ENCODE measurements at regions not wholly inside any gene's neighbourhood (a gene's known extent, or its start where the extent isn't known, plus 50 kb on each side); places are given as distances from the start of the nearest gene placed in this dataset.

- DNase-seq = no peak
These were observed 115.3 kb upstream of the C1QTNF9B start for GRCh38 chr13:24012648-24013047.

GRCh38 chr13:24013189-24013588, 115.9 kb upstream of the C1QTNF9B start:
- no peak for DNase-seq

DNA sequence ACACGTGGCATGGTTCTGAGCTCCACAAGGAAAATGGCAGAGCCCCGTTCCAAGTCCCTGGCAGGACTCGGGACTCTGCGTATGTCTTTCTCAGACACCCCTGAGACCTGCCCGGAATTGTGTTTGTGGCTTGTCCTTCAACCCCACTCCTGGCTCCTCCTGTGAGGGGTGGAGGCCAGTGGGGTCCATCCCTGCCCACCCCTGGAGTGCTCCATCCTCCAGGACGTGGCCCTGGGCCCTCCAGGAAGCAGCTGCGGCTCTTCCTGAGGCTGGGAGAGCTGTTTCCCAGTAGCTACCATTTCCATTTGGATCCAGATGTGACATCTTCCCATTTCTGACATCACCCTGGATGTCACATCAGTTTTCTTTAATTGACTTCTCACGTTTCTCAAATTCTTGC, 118.7 kb upstream of the C1QTNF9B start:
- DNase-seq = no peak

DNA sequence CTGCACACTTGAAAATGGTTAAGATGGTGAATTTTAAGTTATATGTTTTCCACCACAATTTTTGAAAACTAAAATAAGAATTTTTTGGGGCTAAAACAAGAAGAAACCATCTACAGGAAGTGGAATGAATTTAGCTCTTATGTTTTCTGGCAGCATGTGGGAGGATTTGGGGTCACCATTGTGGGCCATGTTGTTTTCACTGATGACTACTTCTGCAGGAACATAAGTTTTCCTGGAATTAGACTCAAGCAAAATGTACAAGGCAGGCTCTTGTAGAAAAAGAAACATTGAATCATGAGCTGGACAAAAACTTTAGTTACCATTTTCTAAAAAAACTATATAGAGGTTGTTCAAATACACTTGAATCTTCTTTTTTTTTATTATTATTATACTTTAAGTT, 125.3 kb upstream of the C1QTNF9B start:
- no peak for DNase-seq

DNA sequence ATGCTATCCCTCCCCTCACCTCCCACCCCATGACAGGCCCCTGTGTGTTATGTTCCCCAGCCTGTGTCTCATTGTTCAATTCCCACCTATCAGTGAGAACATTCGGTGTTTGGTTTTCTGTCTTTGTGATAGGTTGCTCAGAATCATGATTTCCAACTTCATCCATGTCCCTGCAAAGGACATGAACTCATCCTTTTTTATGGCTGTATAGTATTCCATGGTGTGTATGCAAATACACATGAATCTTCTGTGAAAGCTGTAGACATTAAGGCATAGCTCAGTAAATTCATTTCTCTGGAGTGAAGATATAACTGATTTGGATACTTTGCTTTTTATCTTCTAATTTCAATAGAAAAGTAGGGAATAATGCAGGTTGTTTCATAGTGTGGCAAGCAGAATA, 125.8 kb upstream of the C1QTNF9B start:
- DNase-seq = no peak

DNA sequence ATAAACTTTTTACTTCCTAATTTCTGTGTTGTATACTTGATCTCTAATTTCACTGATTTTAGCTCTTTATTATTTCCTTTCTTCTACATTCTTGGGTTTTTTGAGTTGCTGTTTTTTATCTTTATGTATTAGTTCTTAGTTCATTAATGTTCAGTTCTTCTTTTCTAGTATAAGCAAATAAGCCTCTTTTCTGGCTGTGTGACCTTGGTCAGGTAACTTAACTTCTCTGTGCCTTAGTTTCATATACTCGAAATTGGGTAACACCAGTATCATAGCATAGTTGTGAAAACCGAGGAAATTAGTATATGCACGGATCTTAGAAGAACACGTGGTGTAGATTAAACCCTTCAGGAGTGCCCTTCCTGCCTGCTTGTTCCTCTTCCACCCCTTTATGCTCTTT, 130.2 kb upstream of the C1QTNF9B start:
- no peak for DNase-seq

- DNase-seq = no peak
These were observed 128.3 kb upstream of the SPATA13 start for GRCh38 chr13:24032252-24032651.

DNA sequence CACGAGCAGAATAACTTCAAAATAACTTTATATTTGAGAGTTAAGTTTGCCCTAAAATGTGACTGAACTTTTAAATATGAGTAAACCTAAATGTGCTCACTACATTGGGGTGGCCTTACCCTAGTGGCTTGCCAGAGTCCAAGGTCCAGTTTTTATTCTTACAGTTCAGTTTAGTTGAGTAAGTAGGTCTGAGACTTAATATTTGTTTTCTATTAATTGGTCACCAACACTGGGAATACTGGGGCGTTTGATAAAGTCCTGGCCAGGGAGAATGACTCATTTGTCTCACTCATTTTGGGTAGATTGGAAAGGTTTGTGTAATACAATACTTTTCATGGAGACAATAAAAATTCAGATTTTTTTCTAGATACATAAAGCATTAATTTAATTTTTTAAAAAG, 127.8 kb upstream of the SPATA13 start:
- no peak for DNase-seq

GRCh38 chr13:24033527-24034302, 126.8 kb upstream of the SPATA13 start:
- DNase-seq = no peak

DNA sequence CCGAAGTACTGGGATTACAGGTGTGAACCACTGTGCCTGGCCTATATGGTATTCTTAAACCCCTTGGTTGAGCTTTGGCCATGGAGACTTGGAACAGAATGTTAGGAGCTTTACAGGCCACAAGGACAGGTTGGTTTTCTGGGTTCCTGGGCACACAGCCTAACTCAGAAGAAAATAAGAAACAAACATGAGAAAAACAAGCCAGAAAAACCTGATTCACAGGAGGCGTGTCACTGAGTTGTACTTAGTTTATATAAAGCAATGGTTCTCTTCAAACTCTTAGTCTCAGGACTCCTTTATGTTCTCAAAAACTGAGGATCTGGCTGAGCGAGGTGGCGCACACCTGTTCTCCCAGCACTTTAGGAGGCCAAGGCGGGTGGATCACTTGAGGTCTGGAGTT, 125.1 kb upstream of the SPATA13 start:
- no peak for DNase-seq

DNA sequence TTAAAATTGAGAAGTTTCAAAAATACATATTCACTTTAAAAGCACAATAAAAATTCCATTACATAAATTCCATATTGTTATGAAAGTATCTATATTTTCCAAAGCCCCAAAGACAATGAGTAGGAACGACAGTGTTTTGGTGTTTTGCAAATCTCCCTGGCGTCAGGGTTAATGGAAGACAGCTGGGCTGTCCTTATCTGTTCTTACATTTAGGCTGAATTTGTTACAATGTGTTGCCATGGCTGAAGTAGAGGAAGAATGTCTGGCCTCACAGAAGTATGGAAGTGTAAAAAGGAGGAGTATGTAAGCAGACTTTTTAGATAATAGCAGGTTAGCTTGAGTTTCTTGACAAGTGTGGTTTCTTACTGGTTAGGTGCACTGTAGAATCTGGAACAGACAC, 124.4 kb upstream of the SPATA13 start:
- DNase-seq = no peak

- no peak for DNase-seq
These were observed 122.1 kb upstream of the SPATA13 start for GRCh38 chr13:24038405-24038804.

GRCh38 chr13:24038841-24039330, 121.6 kb upstream of the SPATA13 start:
- no peak for DNase-seq

DNA sequence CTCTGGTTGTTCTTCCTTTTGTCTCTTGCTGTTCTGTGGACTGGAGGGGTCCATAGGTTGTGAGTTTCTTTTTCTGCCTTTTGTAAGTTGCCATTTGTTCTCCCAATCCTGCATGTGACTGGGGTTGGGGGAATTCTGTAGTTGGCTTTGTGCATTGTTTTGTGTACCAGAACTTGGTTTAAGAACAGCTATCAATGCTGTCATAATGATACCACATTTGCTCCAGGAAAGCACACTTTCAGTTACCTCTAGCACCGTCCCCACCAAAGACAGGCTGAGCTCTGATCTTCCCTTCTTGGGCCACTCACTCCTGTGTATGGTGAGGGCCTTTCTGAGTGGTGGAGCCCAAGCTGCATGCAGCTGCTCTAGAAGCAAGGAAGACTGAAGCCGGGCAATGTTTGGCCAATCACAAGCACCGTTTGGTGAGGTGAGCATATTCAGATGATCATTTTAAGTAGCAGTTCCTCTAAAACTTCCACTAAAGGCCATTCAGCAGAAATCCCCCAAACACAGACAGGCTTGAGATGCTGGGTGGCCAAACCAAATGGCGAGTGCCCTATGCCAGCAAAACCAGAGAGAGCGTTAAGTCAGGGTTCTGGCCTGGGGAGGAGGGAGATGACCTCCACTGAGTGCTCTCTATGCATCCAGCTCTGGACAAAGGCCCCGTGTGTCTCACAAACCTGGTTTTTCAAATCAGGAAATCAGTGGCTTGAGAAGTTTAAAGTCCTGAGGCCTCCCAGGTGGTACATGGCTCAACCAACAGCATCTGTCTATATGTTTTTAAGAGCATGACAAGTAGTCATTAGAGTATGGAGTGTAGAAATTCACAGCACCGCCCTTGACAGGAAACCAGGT, 120.7 kb upstream of the SPATA13 start:
- no peak for DNase-seq

- no peak for DNase-seq
These were observed 119.7 kb upstream of the SPATA13 start for GRCh38 chr13:24040835-24041234.

DNA sequence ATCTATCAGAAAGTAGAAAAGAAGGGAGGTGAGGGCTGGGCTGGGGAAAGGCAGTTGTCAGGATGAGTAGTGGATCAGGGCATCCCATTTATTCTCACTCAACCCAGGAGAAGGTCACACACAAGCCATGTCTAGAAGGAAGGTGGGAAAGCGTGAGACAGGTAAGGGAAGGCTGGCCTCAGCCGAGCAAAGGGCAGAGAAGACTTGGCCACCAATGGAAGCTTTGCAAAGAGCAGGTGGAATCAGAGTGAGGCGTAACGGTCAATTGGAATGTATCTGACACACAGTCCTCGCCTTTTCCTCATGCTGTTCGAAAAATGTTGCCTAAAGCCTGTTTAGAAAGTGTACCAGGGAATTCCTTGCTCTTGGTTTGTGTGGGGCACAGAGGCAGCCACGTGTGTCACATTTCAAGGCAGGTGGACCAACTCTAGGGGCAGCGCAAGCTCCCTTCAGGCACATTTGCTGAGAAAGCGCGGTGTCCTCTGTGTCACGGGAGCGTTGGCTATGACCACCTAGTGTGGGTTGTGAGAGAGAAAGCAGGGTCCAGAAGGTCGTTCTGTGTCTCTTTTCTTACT, 118.8 kb upstream of the SPATA13 start:
- DNase-seq = no peak

DNA sequence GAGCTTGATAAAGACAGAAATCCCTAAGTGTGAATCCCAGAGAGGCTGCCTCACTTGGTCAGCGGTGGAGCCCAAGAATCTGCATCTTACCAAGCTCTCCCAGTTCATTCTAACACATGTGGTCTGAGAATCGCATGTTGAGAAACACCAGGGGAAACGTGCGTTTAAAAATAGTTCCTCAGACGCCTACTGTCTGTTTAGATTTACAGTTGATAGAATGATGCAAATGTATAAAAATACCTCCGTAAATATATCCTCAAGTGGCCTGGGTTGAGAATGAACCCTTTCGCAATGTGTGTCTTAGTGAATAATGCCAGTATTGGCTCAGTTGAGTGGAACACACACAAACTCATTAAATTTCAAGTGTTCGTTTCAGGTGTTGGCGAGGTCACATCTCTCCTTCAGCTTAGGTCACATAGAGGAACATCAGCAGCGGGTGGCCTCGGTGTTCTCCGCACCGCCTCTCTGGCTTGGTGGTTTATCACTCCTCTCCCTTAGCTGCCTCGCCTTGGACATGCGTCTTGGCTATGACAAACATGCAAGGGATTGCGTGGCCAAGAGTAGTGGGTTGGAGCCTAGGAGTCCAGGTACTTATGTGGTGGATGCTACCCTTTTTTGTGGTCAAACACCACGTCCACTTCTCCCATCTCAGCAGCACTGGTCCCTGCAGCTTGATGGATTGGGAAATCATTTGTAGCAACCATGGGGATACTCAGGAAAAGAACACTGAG, 117.6 kb upstream of the SPATA13 start:
- DNase-seq = no peak

- DNase-seq = no peak
These were observed 116.8 kb upstream of the SPATA13 start for GRCh38 chr13:24043590-24044350.

GRCh38 chr13:24045597-24045996, 114.9 kb upstream of the SPATA13 start:
- no peak for DNase-seq

DNA sequence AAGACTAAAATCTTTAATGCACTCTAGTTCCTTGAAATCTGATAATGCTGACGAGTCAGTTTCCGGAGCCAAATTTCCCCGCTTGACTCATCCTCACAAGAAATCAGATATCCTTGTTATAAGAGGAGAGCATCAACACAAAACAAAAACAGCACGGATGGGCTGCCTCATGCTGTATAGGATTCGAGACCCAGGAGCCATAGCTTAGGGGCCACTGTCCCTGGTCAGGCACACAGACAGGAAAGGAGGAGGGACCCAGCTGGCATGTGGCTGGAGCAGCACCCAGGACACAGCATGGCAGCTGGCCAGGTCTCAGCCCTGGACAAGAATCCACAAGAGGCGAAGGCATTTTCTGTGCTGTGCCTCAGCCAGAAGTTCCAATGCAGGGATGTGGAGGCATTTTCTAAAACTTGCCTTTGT, 110.2 kb upstream of the SPATA13 start:
- DNase-seq = no peak

DNA sequence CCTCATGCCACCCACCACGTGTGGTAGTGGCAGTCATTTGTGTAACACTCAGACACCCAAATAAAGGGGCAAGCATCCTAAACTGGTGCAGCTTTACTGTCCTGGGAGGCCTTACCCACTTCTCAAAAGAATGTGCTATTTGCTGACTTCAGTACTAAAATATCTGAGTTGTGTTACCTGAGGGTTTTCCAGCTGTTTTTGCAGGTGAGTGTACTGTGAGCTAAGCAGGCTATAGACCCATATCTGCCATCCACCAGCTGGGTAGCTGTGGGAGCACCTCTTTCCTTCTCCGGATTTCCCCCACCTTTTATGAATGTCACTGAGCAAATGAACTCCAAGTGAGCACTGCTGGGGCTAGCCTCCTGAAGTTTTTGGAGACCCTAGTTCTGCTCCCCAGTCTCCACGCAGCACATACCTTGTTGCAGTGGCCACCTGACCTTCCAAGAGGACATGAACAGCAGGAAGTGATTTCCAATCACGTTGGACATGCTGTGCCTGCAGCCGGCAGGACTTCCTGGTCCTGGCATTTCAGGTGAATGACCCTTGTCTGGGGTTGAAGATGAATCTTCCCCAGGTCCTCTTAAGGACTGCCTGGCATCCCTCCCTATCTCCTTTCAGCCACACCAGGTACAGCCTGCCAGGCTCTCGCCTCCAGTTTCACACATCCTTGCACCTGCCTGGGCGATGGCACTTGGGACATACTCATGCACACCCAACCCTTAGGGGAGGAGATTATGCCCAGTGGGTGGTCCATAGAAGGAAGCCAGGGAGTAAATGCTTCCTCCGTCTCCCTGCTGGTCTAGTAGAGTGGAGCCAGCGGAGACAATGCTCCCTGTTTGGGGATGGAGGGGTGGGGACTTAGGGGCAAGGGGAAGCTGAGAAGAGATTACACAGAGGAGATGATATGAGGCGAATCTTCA, 109.5 kb upstream of the SPATA13 start:
- DNase-seq = no peak
